SK-N-SH (cell line): ENCODE measurements at regions not wholly inside any gene's neighbourhood (a gene's known extent, or its start where the extent isn't known, plus 50 kb on each side); places are given as distances from the start of the nearest gene placed in this dataset.

Experiments
- CTCF ChIP-seq: fragments of 200-600 bp; sonication (generic); IDR thresholded peaks from 2 replicates; pipeline ENCODE4 v1.6.1; 2017; ENCODE audit warnings: antibody characterized with exemption, mild to moderate bottlenecking, moderate library complexity
- EP300 ChIP-seq, 2 experiments: IDR thresholded peaks; 2 replicates each; pipeline versions ENCODE4 v1.4.0 to v1.6.1; 2012; ENCODE audit warnings: borderline replicate concordance in 1 of 2, low read depth in 1 of 2, low read length in 1 of 2
- EZH2phosphoT487 ChIP-seq: fragments of 200-600 bp; sonication (generic); IDR thresholded peaks from 2 replicates; pipeline ENCODE4 v1.6.1; 2017; ENCODE audit warnings: low read depth, mixed run types, mild to moderate bottlenecking, antibody characterized with exemption, moderate library complexity, borderline replicate concordance
- GABPA ChIP-seq: IDR thresholded peaks from 2 replicates; pipeline ENCODE4 v1.4.0; 2012; ENCODE audit warnings: low read depth, mild to moderate bottlenecking
- NRF1 ChIP-seq: IDR thresholded peaks from 2 replicates; pipeline ENCODE4 v1.6.1; 2012; ENCODE audit warnings: low read depth, mild to moderate bottlenecking, low read length
- POLR2AphosphoS5 ChIP-seq: IDR thresholded peaks from 2 replicates; pipeline ENCODE4 v1.6.1; 2012; ENCODE audit warnings: low read depth, low read length
- RAD21 ChIP-seq: IDR thresholded peaks from 2 replicates; pipeline ENCODE4 v1.6.1; 2012; ENCODE audit warnings: mild to moderate bottlenecking, low read length
- RCOR1 ChIP-seq: fragments of 150-350 bp; IDR thresholded peaks from 2 replicates; pipeline ENCODE4 v1.6.1; 2017; ENCODE audit warnings: antibody characterized with exemption, low read length
- RFX5 ChIP-seq: IDR thresholded peaks from 2 replicates; pipeline ENCODE4 v1.6.1; 2012; ENCODE audit warnings: mild to moderate bottlenecking, improper control_type of control experiment, low read length
- SIN3A ChIP-seq: IDR thresholded peaks from 2 replicates; pipeline ENCODE4 v1.6.1; 2012; ENCODE audit warnings: low read depth, mild to moderate bottlenecking, low read length, moderate library complexity, borderline replicate concordance
- SMC3 ChIP-seq: IDR thresholded peaks from 2 replicates; pipeline ENCODE4 v1.6.1; 2012; ENCODE audit warnings: low read depth, low read length, improper control_type of control experiment
- TF ChIP-seq, protein P1 (sequence below): IDR thresholded peaks from 2 replicates; pipeline ENCODE4 v1.4.0; 2012; ENCODE audit warnings: low read depth

DNA sequence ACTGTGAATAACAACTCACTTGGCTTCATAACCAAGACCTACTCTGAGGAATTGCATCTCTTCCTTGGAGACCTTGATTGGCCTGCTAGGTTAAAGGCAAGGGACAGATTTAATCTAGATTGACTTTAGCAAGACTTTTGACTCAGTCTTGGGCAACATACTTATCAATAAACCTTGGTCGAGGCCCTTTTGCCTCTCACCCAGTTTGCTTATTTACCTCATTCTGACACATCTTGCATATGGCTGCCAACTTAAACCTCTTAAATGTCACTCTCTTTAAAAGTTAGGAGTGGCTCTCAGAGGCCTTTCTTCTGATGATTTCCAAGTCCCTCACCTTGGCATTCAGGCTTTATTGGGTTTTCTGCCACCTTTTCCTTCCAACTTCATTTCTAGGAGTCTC, 124.5 kb downstream of the BAMBI start:
- TF ChIP-seq SMC3 (no peak), POLR2AphosphoS5 (no peak), GABPA (no peak), CTCF (no peak), RAD21 (no peak), RFX5 (no peak), SIN3A (no peak), EZH2phosphoT487 (no peak), EP300 (IDR thresholded peaks at IDR 0.05; ENCODE audit: borderline replicate concordance in 1 of 2, low read depth in 1 of 2, low read length in 1 of 2) (no peak), NRF1 (no peak), RCOR1 (no peak)
- TF ChIP-seq, protein P1, sequence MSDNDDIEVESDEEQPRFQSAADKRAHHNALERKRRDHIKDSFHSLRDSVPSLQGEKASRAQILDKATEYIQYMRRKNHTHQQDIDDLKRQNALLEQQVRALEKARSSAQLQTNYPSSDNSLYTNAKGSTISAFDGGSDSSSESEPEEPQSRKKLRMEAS: no peak
